K562 (cell line): ENCODE measurements at regions not wholly inside any gene's neighbourhood (a gene's known extent, or its start where the extent isn't known, plus 50 kb on each side); places are given as distances from the start of the nearest gene placed in this dataset.

ENCODE experiments used
- ATAC-seq: fragments of 200-7000 bp; cut with Tn5 transposase; 3 replicates; pipeline ENCODE4 v1.9.1; 2020; ENCODE audit warnings: moderate library complexity
- BruUV-seq: library from RNA; stranded (reverse); fragments of 400-500 nt; replicated peaks from 2 replicates; lab custom pipeline; 2021; lab: Mats Ljungman, UMichigan
- CTCF ChIA-PET: fragments of 300-600 bp; formaldehyde crosslinking; extraction: SDS; loops from one replicate; lab custom pipeline; 2021; ENCODE audit warnings: low intra/inter-chr PET ratio; lab: Yijun Ruan, JAX
- POLR2A ChIA-PET: fragments of 300-600, 350-650 bp; sonication (Branson Sonifier 250); formaldehyde crosslinking; extraction: SDS; loops from one replicate; lab custom pipeline; 2021; ENCODE audit warnings: antibody characterized with exemption, inconsistent platforms; lab: Yijun Ruan, JAX
- DNase-seq, 4 experiments: peaks; one replicate each; pipeline versions ENCODE4 v3.0.0 to v3.0.0-alpha.2; 2011 to 2018; ENCODE audit warnings: low spot score in 3 of 4, mixed read lengths in 3 of 4; ENCODE audit errors: extremely low read depth in 1 of 4
- FAIRE-seq: peaks from 2 replicates; lab custom pipeline; 2011; peaks lifted over from hg19 to GRCh38; lab: Jason Lieb, UNC
- H2AFZ ChIP-seq: 2 replicates; pipeline ENCODE4 v1.6.0; 2011; ENCODE audit warnings: low read depth, low read length, control low read depth, inconsistent platforms
- H3K27ac ChIP-seq: fragments of 200-600 bp; 3 replicates; pipeline ENCODE4 v1.8.0; 2011; ENCODE audit warnings: low read depth, mild to moderate bottlenecking, control low read depth, inconsistent platforms, low read length, moderate library complexity, mixed read lengths; ENCODE audit errors: extremely low read depth
- H3K27me3 ChIP-seq, 2 experiments: fragments of 300-600 bp in 1 of 2; 2 replicates in 1 of 2; 3 replicates in 1 of 2; pipeline versions ENCODE4 v1.6.0 to v1.8.0; 2011; ENCODE audit warnings: inconsistent platforms in 2 of 2, low read length in 2 of 2, mild to moderate bottlenecking in 1 of 2, mixed read lengths in 1 of 2, moderate library complexity in 1 of 2; ENCODE audit not compliant: control insufficient read depth in 2 of 2, insufficient read depth in 2 of 2
- H3K36me3 ChIP-seq: fragments of 300-600 bp; 3 replicates; pipeline ENCODE4 v1.8.0; 2011; ENCODE audit warnings: mild to moderate bottlenecking, low read length, inconsistent platforms; ENCODE audit not compliant: control insufficient read depth, insufficient read depth
- H3K4me1 ChIP-seq, 2 experiments: fragments of 200-600 bp in 1 of 2; replicated peaks in 1 of 2; 2 replicates in 1 of 2; 3 replicates in 1 of 2; pipeline versions ENCODE4 v1.5.1 to v1.8.0; 2011; ENCODE audit warnings: inconsistent platforms in 2 of 2, low read length in 2 of 2, mild to moderate bottlenecking in 1 of 2, mixed read lengths in 1 of 2, moderate library complexity in 1 of 2; ENCODE audit not compliant: control insufficient read depth in 2 of 2, insufficient read depth in 2 of 2
- H3K4me2 ChIP-seq: 2 replicates; pipeline ENCODE4 v1.6.1; 2011; ENCODE audit warnings: low read length, control low read depth, inconsistent platforms, mixed read lengths; ENCODE audit not compliant: insufficient read depth
- H3K4me3 ChIP-seq: fragments of 200-600 bp; sonication (generic), shearing (Covaris generic); 2 replicates; pipeline ENCODE4 v1.5.1; 2016; ENCODE audit warnings: control low read depth, inconsistent platforms
- H3K79me2 ChIP-seq: fragments of 200-600 bp; 3 replicates; pipeline ENCODE4 v1.8.0; 2011; ENCODE audit warnings: low read length, inconsistent platforms; ENCODE audit not compliant: control insufficient read depth, insufficient read depth
- H3K9ac ChIP-seq, 2 experiments: 2 replicates each; pipeline versions ENCODE4 v1.6.0 to v1.6.1; 2011; ENCODE audit warnings: low read depth in 2 of 2, low read length in 2 of 2, control low read depth in 1 of 2, inconsistent platforms in 1 of 2, mild to moderate bottlenecking in 1 of 2, mixed read lengths in 1 of 2; ENCODE audit not compliant: insufficient read depth in 1 of 2
- H3K9me1 ChIP-seq: one replicate; pipeline ENCODE4 v1.6.0; 2011; ENCODE audit warnings: inconsistent platforms, mild to moderate bottlenecking, low read length, moderate library complexity; ENCODE audit not compliant: control insufficient read depth, insufficient read depth
- H3K9me3 ChIP-seq: replicated peaks from 2 replicates; pipeline ENCODE4 v1.5.1; 2011; ENCODE audit warnings: low read depth, low read length, inconsistent platforms; ENCODE audit not compliant: control insufficient read depth, insufficient read depth
- H4K20me1 ChIP-seq: replicated peaks from 2 replicates; pipeline ENCODE4 v1.6.1; 2011; ENCODE audit warnings: low read length, inconsistent platforms, mixed read lengths; ENCODE audit not compliant: control insufficient read depth, insufficient read depth
- CREB5 ChIP-seq: fragments of 250-450 bp; sonication (Bioruptor Pico); IDR thresholded peaks from 2 replicates; pipeline ENCODE4 v1.5.0; 2020; ENCODE audit warnings: mild to moderate bottlenecking
- DACH1 ChIP-seq: fragments of 450-650 bp; IDR thresholded peaks from 2 replicates; pipeline ENCODE4 v1.6.1; 2018; ENCODE audit not compliant: partially characterized antibody
- ELF1 ChIP-seq: fragments of 200-800 bp; sonication (Bioruptor generic); IDR thresholded peaks from 2 replicates; pipeline ENCODE4 v1.6.1; 2016; ENCODE audit warnings: missing genetic modification characterization, missing compliant biosample characterization
- EP400 ChIP-seq: fragments of 450-650 bp; IDR thresholded peaks from 2 replicates; pipeline ENCODE4 v1.6.1; 2017; ENCODE audit warnings: antibody characterized with exemption, mild to moderate bottlenecking, moderate library complexity
- GTF2E2 ChIP-seq: fragments of 200-800 bp; sonication (Bioruptor generic); IDR thresholded peaks from 2 replicates; pipeline ENCODE4 v1.6.1; 2016; ENCODE audit warnings: missing genetic modification characterization, missing compliant biosample characterization
- HDAC6 ChIP-seq: IDR thresholded peaks from 2 replicates; pipeline ENCODE4 v1.6.1; 2012; ENCODE audit warnings: low read depth, mild to moderate bottlenecking, control low read depth, inconsistent platforms, low read length, moderate library complexity
- NCOA4 ChIP-seq: fragments of 450-650 bp; IDR thresholded peaks from 2 replicates; pipeline ENCODE4 v1.6.1; 2018; ENCODE audit warnings: mild to moderate bottlenecking; ENCODE audit not compliant: partially characterized antibody
- PTTG1 ChIP-seq: fragments of 450-650 bp; IDR thresholded peaks from 2 replicates; pipeline ENCODE4 v1.6.1; 2016; ENCODE audit warnings: low read depth, mild to moderate bottlenecking, missing genetic modification characterization, missing compliant biosample characterization
- RAD21 ChIP-seq, 2 experiments: fragments of 250-450 bp in 1 of 2; fragments of 450-650 bp in 1 of 2; sonication (Bioruptor Pico) in 1 of 2; formaldehyde crosslinking in 1 of 2; IDR thresholded peaks in 1 of 2; conservative IDR thresholded peaks in 1 of 2; 2 replicates each; pipeline versions ENCODE4 v1.4.0 to v1.8.0; 2020 to 2022; ENCODE audit warnings: mild to moderate bottlenecking in 2 of 2, moderate library complexity in 1 of 2
- SRSF3 ChIP-seq: fragments of 200-400 bp; formaldehyde crosslinking; IDR thresholded peaks from 2 replicates; pipeline ENCODE4 v1.6.1; 2016; ENCODE audit warnings: mild to moderate bottlenecking, low read length, moderate library complexity; ENCODE audit not compliant: insufficient read depth
- ZNF282 ChIP-seq: sonication (generic); formaldehyde crosslinking; IDR thresholded peaks from 2 replicates; pipeline ENCODE4 v1.8.1; 2023; ENCODE audit warnings: missing genetic modification reagents
- ZNF79 ChIP-seq: fragments of 250-450 bp; sonication (Bioruptor Pico); IDR thresholded peaks from 2 replicates; pipeline ENCODE4 v1.4.0; 2020; ENCODE audit warnings: low read depth, mild to moderate bottlenecking, moderate library complexity
- WGBS: fragments of 100-300 bp; shearing (Covaris generic); methylation state at CpG from one replicate; pipeline ENCODE4 v1.1.6; 2016; ENCODE audit warnings: low coverage, mixed read lengths; ENCODE audit not compliant: insufficient coverage; ENCODE audit errors: missing lambda C conversion rate; 5-methylcytosine and 5-hydroxymethylcytosine counted together
- in situ Hi-C: fragments of 300-500 bp; cut with MboI; formaldehyde crosslinking; loops from 4 replicates; pipeline ENCODE4 v1.15.0; 2018; ENCODE audit warnings: inconsistent platforms, mixed read lengths
- intact Hi-C: fragments of 100-400 bp; cut with micrococcal nuclease; formaldehyde crosslinking; loops from 2 replicates; pipeline ENCODE4 v1.14.2; 2022
- TF ChIP-seq, protein P1 (sequence below): fragments of 450-650 bp; IDR thresholded peaks from one replicate; pipeline ENCODE4 v1.6.1; 2018; ENCODE audit warnings: mild to moderate bottlenecking, moderate library complexity; ENCODE audit not compliant: partially characterized antibody

DNA sequence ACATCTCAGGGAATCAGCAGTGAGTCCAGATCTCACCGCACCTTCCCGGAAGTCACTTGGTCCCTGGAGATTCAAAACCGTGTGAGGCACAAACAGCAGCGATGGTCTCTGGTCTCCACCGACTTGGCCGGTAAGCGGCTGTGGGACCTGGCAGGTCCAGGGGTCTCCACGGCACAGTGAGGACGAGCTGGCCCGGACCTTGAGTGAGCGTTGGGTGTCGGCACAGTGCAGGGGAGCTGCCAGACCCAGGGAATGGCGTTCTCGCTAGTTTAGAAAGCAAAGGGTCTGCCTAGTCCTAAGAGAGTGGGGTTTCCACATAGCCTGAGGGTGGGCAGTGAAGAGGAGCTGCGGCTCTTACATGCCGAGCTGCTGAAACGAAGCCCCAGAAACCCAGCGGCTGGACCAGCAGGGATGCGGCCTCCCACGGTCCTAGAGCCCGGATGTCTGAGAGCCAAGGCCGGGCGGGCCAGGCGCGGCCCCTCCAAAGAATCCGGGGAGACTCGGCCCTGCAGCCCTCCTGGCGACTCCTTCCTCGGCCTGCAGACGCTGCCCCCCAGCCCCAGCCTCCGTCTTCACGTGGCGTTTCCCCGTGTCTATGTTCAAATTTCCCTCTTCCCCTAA, 185.0 kb downstream of the ERMARD start:
- FAIRE-seq (no peak), DNase-seq (no peak), ATAC-seq (no peak; the same call in none of the 3 replicates)
- no peaks in the 10 kb centered on the region for H3K9me3 ChIP-seq
- H3K4me3 ChIP-seq = no peak overlapping the region
- BruUV-seq = no TSS peak
- TF ChIP-seq ELF1 (tag) = no peak
- H3K27me3 ChIP-seq = peaks cover 78 to 93% of the 10 kb centered on the region in 2 experiments
- in situ Hi-C loops = no loop called here
- intact Hi-C loops = no loop called here
- no peaks in the 10 kb centered on the region for H3K9me1 ChIP-seq
- no peaks in the 10 kb centered on the region for H3K36me3 ChIP-seq
- ChIA-PET CTCF (no interaction called here), POLR2A (interaction anchor here (0.7 kb wide), 2 partner anchors 9 to 10 kb away, joined by 3 read pairs; no protein-coding TSS in a partner anchor)
- no peak overlapping the region for H3K27ac ChIP-seq
- no peak overlapping the region for H3K4me2 ChIP-seq
- no peak overlapping the region for H2AFZ ChIP-seq
- under 1% methylated on average over 33 of the region's 34 CpGs for WGBS
- H3K9ac ChIP-seq = no peak overlapping the region
- H3K4me1 ChIP-seq = peaks cover 0 to 5% of the 10 kb centered on the region in 2 experiments; a peak in 1 of 5 replicates
- peaks cover 11% of the 10 kb centered on the region; the same call in 1 of the 2 replicates for H4K20me1 ChIP-seq
- H3K79me2 ChIP-seq = no peaks in the 10 kb centered on the region

GRCh38 chr6:169935861-169936260, 184.4 kb downstream of the ERMARD start:
- Histone ChIP-seq H2AFZ (no peak overlapping the region), H3K27ac (no peak overlapping the region)
- in situ Hi-C loops = no loop called here

More at GRCh38 chr6:169935861-169936260, 184.4 kb downstream of the ERMARD start:
- Histone ChIP-seq H3K4me3 (no peak overlapping the region), H3K4me1 (peaks cover 0 to 5% of the 10 kb centered on the region in 2 experiments; a peak in 1 of 5 replicates), H3K36me3 (no peaks in the 10 kb centered on the region), H4K20me1 (peaks cover 11% of the 10 kb centered on the region; the same call in 1 of the 2 replicates), H3K27me3 (peaks cover 81 to 93% of the 10 kb centered on the region in 2 experiments), H3K9me1 (no peaks in the 10 kb centered on the region), H3K9me3 (no peaks in the 10 kb centered on the region), H3K4me2 (no peak overlapping the region), H3K9ac (no peak overlapping the region), H3K79me2 (no peaks in the 10 kb centered on the region)
- POLR2A ChIA-PET = interaction anchor here (0.7 to 1.1 kb wide), 3 partner anchors 9 to 42 kb away, joined by 3 to 4 read pairs (median 3); no protein-coding TSS in a partner anchor
- 0% methylated on average over 8 of the region's 8 CpGs for WGBS
- CTCF ChIA-PET = no interaction called here
- intact Hi-C loops = no loop called here
- BruUV-seq = no TSS peak
- TF ChIP-seq GTF2E2 (tag) (no peak), HDAC6 (no peak), NCOA4 (no peak), SRSF3 (no peak), DACH1 (no peak), EP400 (no peak), PTTG1 (no peak), ZNF282 (no peak), ZNF79 (CRISPR knock-in tag) (no peak), CREB5 (no peak), RAD21 (CRISPR knock-in tag; conservative IDR thresholded peaks at IDR 0.05 in 1 of 2, IDR thresholded peaks at IDR 0.05 in 1 of 2) (no peak)
- TF ChIP-seq, protein P1, sequence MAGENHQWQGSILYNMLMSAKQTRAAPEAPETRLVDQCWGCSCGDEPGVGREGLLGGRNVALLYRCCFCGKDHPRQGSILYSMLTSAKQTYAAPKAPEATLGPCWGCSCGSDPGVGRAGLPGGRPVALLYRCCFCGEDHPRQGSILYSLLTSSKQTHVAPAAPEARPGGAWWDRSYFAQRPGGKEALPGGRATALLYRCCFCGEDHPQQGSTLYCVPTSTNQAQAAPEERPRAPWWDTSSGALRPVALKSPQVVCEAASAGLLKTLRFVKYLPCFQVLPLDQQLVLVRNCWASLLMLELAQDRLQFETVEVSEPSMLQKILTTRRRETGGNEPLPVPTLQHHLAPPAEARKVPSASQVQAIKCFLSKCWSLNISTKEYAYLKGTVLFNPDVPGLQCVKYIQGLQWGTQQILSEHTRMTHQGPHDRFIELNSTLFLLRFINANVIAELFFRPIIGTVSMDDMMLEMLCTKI = no peak
- no peak for DNase-seq
- no peak for FAIRE-seq
- no peak for ATAC-seq
